ENCODE measurements at regions not wholly inside any gene's neighbourhood (a gene's known extent, or its start where the extent isn't known, plus 50 kb on each side); places are given as distances from the start of the nearest gene placed in this dataset.
"Not testable (repeated sequence)": the region's sequence is repeated elsewhere in the genome, so short reads cannot be mapped to it uniquely, and the experiment has no call there.

DNA sequence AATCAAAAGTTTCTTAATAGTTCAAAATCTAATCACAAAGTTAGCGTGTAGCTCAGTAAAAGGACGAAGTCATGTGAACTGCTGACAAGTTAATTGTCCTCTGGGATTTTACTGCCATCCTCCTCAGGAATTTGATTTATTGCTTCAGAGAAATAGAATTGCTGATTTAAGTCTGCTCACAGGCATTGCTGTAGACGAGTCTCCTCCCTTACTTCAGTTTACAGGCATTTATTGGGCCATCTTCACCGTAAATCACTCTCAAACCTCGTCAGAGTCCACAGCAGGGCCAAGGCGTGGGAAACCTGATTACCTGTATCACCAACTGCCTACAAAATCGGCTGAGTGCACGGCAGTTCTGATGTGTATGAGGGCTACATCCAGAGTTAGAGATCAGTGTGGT, 119.1 kb upstream of the PDE10A start:
- no peak for DNase-seq (ENCODE audit: low read depth)
- H3K4me3 ChIP-seq (ENCODE audit: low read depth, low read length), result no peak overlapping the region

DNA sequence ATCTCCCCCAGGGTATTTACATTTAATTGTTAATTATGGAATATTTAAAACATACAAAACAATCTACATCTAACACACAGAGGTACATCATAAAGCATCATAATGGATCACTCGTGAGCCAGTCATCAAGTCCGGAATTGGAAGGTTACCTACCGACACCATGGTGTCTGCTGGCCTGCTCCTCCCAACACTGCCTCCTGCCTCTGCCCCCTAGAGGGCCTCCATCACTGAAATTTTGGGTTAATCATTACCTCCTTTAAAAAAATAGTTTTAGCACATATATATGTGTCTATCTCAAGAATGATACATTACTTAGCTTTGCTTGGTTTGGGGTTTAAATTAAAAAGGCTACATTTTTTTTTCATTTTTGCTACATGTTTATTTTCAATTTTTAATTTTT, 114.6 kb upstream of the PDE10A start:
- DNase-seq (ENCODE audit: low read depth), result no peak
- no peak overlapping the region for H3K4me3 ChIP-seq (ENCODE audit: low read depth, low read length)

DNA sequence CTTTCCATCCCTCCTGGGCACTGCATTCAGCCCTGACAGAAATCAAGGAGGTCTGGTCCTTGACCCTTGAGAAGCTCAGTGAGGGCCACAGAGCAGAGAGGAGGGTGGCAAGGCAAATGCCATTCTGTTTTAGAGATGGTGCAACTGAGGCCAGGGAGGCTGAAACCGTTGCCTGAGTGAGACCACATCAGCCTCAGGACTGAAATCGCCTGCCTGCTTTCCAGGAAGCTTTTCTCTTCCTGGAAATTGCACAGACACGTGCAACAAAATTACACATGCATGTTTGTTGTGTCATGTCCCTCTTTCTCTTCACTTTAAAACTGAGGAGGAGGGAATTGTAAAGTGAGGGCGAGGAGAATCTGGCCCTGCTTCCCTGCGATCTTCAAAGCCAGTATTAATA, 113.7 kb upstream of the PDE10A start:
- no peak overlapping the region for H3K4me3 ChIP-seq (ENCODE audit: low read depth, low read length)
- DNase-seq (ENCODE audit: low read depth), result no peak

DNA sequence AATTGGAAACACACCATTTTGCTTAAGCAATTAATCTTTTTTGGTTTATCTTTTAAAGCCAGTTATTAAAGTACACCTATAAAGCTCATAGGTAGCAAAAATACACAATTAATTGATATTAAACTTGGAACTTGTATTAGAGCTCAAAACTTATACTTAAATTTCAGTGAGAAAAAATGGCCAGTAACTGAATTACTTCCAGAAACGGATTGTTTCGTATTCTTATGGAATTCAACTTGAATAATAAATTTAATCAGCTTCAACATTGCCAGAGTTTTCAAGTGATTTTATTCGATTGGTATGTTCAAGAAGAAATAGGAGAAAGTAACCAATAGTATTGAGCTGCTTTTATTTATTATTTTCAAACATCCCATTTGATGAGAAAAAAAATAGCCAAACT, 112.7 kb upstream of the PDE10A start:
- no peak overlapping the region for H3K4me3 ChIP-seq (ENCODE audit: low read depth, low read length)
- DNase-seq (ENCODE audit: low read depth), result no peak

DNA sequence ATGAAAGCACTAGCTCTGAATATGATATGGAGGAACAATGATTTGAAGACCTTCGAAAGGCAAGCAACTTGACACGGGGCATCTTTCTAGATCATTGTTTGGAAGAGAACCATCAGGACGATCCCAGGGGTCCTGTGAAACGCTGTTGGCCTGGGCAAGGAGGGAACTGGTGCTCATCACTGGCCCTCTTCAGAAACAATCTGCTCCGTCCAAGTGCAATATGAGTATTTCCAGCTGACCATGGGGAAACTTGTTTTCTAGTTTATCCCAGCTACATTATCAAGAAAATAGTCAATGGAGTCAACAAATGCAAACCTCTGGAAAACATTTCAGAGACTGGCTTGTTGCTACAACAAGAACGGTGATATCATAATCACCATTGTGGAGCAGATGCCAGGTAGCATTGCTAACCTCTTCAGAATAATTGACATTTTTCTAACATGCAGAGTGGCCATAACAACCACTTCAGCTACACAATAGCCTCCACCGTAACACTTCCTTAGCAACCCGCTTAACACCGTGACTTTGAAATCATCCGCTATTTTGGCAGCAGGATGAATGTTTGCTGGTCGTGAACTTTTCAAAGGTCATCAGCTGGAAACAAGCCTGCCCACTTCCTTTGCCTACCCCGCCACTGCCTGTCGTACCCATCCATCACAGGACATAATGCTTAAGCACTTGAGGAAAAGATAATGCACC, 112.0 kb upstream of the PDE10A start:
- DNase-seq (ENCODE audit: low read depth), result no peak
- H3K4me3 ChIP-seq (ENCODE audit: low read depth, low read length), result no peak overlapping the region

DNA sequence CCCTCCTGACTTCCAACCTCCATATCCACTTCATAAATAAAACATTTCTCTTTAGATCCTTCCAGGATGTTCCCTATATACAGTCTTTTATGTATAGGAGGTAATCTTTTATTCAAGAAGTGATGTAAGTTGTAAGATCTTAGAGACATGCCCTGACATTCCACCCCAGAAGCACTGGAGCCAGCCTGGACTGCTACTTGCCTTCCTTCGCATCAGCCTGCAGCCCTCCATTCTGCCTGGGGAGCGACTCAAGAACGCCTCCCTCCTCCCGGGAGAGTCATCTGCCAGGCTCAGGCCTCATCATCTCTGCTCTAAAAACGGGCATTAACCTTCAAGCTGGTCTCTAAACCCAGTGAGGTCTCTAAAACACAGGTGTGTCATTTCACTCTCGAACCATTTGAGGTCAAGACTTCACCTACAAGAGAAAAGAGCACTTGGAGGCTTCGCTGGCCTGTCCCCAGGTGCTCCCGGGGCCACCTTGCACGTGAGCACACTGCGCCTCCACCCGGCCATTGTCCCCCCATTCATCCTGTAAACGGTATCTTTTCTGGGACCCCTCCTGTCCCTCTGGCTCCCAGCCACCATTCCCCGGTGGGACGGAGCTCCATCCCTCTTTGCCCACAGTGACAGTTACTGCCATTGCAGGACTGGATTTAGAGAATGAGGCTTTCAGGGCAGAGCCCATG, 107.5 kb upstream of the PDE10A start:
- H3K4me3 ChIP-seq (ENCODE audit: low read depth, low read length), result no peak overlapping the region
- DNase-seq (ENCODE audit: low read depth), result no peak

DNA sequence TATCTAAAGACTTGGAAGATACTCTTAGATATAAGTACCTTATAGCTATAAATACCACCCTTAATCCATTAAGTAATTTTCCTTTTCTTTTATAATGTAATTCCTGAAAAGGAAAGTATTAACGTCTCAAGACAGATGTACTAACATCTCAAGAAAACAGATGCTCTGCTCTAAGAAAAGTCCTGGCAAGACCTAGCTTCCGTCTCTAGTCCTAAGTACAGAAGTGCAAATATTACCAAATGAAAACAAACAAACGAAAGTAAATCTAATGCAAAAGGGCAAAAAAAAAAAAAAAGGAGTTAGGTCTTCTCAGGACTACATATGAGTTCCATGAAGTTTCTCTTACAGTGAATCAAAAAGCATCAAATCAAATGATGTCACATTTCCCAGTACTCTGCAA, 106.8 kb upstream of the PDE10A start:
- DNase-seq (ENCODE audit: low read depth), result no peak
- H3K4me3 ChIP-seq (ENCODE audit: low read depth, low read length), result no peak overlapping the region

DNA sequence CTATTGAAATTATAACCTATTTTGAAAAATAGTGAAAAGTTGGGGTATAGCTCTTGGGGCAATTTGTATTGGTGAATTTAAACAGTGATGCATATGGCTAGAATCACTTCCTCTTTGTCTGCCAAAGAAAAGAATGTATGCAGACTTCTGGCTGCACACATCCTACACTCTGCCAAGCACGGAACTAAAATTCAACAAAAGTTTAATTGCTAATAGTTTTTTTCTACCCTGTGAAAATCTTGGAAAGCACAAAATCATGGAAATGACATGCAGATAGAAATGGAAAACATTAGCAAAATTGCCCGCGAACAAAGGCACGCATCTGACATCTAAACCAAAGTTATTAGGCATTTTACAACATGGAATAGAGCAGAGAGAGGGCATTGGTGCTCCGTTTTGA, 106.4 kb upstream of the PDE10A start:
- H3K4me3 ChIP-seq (ENCODE audit: low read depth, low read length), result no peak overlapping the region

DNA sequence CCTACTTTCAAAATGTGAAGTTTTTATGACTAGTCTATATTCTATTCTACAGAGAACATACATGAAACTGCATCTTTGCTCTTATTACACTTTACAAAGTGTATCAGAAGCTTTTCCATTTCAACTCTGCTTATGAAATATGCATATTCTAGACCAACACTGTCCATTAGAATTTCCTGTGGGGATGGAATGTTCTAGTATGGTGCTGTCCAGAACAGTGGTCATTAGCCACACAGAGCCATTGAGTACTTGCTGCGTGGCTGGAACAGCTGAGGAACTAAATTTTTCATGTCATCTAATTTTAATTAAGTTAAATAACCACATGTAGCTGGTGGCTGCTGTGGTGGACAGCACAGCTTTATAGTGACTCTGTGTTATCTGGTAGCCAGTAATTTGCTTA, 105.9 kb upstream of the PDE10A start:
- H3K4me3 ChIP-seq (ENCODE audit: low read depth, low read length), result no peak overlapping the region
- no peak for DNase-seq (ENCODE audit: low read depth)

More for the DNA sequence above, 106.4 kb upstream of the PDE10A start:
- no peak for DNase-seq (ENCODE audit: low read depth)

DNA sequence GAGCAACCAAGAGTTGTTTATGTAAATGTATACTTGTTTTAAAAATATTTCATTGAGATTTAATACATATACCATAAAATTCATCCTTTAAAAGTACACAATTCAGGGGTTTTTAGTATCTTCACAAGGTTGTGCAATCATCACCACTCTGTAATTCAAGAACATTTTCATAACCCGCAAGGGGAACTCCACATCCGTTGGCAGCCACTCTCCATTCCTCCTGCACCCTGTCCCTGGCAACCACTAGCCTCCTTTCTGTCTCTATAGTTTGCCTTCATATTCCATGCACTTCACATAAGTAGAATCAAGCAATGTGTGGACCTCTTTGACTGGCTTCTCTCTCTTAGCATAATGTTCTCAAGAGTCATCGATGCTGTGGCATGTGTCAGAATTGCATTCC, 104.2 kb upstream of the PDE10A start:
- H3K4me3 ChIP-seq (ENCODE audit: low read depth, low read length), result no peak overlapping the region
- no peak for DNase-seq (ENCODE audit: low read depth)

DNA sequence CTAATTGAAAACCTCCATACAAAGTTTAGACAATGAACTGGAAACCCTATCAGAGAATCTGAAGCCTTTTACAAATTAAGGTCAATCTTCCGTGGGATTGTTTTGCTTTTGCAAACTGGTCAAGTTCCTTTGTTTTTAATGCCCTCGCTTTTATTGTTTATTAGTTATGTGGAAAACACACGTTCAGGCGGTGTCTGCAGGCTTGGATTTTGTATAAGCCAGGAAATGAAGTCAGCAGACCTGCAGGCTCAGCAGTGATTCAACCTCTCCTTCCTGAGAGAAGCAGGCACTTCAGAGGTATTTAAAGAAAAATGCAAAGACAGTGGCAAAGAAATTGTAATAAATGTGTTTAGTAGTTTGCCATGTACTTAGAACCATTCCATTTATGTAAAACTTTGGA, 103.4 kb upstream of the PDE10A start:
- H3K4me3 ChIP-seq (ENCODE audit: low read depth, low read length), result no peak overlapping the region
- no peak for DNase-seq (ENCODE audit: low read depth)

DNA sequence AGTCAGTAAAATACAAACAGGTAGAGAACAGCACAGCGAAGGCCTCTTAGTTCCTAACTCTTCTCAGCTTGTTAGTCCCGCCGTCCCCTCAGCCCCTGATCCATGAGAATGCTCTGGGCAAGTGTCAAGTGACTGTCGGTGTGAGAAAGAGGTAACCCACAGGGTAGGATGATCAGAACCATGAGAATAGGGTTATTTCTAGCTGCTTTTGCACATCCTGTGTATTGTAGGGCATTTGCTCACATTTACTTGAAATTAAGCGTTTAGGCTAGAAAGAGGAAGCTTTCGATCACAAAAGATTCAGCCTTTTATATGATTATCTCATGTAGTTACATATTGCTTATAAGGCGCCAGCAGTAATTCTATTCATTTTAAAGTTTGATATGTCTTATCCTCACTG, 103.0 kb upstream of the PDE10A start:
- no peak for DNase-seq (ENCODE audit: low read depth)
- no peak overlapping the region for H3K4me3 ChIP-seq (ENCODE audit: low read depth, low read length)

DNA sequence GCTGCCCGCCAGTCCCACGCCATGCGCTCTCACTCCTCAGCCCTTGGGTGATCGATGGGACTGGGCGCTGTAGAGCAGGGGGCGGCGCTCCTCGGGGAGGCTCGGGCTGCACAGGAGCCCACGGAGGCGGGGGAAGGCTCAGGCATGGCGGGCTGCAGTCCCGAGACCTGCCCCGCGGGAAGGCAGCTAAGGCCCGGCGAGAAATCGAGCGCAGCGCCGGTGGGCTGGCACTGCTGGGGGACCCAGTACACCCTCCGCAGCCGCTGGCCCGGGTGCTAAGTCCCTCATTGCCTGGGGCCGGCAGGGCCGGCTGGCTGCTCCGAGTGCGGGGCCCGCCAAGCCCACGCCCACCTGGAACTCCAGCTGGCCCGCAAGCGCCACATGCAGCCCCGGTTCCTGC, 102.2 kb upstream of the PDE10A start:
- not testable (repeated sequence) for H3K4me3 ChIP-seq (ENCODE audit: low read depth, low read length); DNase-seq (ENCODE audit: low read depth)

DNA sequence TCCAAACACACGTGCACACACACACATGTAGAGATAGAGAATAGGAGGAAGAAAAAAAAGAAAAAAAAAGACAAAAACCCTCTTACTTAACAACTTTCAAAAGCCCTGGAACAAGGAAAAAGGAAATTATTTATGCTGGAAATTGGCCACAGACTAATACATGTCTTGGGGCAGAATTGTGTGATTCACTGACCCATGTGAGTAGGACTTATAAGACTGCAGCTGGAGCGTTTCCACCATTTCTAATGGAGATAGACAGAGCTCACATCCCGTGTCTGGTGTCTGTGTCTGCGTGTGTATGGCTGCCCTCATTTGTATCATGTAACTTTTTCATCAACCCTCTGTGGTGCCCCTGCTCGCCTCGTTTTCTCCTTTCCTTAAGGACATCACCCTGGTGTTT, 99.8 kb upstream of the PDE10A start:
- H3K4me3 ChIP-seq (ENCODE audit: low read depth, low read length), result no peak overlapping the region
- DNase-seq (ENCODE audit: low read depth), result no peak

DNA sequence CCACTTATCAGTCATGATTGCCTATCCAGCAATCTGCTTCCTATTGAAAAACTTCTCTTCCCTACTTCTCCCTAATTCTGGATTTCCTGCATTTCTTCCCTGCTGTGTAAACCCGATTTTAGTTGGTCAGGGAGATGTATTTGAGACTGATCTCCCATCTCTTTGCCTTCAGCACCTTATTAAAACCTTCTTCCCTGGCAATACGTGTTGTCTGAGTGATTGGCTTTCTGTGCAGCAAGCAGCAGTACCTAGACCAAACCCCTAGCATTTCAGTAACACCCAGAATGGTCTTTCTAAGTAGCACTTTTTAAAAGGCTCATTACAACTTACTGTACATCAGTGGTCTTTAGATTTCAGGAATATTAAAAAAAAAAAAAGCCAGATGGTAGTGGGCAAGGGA, 99.1 kb upstream of the PDE10A start:
- H3K4me3 ChIP-seq (ENCODE audit: low read depth, low read length), result no peak overlapping the region
- DNase-seq (ENCODE audit: low read depth), result no peak

DNA sequence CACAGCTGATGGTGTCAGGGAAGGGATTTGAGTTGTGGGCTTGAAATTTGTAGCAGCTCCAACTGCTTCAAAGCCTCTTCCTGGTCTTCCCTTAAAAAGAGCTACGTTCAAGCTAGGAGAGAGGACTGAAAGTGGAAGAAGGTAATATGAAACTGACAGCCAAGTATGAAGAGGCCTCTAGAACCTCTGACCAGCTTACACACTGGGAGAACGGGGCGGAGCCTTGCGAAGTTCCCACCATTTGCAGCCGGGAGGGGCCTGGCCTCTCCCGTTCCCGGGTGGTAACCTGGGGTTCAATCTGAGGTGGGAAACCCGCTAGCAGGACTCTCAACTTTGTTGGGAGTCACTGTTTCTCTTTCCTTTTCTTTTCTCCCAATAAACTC, 97.8 kb upstream of the PDE10A start:
- no peak overlapping the region for H3K4me3 ChIP-seq (ENCODE audit: low read depth, low read length)
- DNase-seq (ENCODE audit: low read depth), result no peak

DNA sequence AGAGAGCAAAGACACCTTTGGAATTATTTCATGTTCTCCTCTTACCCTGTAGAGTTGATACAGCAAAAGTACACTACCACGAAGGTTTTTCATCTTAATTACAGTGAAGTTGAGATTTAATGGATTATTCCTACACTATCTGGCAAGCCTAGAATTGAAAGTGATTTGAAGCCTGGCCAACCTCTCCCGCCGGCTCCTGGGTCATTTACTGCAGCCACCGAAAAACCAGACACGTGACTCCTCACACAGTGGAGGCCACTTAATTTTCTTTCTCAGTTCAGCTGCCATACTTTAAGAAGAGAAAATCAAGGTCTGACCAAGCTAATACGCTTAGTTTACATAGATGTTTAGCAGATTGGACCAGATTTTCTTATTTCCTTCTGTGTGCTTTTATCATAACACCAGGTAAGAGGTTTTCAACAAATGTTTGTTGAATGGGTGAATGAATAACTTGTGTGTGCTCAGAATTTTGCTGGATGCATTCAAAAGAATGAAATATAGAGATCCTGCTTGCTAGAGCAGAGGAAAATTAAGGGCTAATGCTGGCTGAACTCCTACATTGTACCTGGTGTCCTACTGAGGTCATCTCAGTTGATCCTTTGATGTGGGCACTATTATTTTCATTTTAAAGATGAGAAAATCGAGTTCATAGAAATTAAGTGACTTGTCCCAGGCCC, 97.2 kb upstream of the PDE10A start:
- DNase-seq (ENCODE audit: low read depth), result no peak
- no peak overlapping the region for H3K4me3 ChIP-seq (ENCODE audit: low read depth, low read length)

DNA sequence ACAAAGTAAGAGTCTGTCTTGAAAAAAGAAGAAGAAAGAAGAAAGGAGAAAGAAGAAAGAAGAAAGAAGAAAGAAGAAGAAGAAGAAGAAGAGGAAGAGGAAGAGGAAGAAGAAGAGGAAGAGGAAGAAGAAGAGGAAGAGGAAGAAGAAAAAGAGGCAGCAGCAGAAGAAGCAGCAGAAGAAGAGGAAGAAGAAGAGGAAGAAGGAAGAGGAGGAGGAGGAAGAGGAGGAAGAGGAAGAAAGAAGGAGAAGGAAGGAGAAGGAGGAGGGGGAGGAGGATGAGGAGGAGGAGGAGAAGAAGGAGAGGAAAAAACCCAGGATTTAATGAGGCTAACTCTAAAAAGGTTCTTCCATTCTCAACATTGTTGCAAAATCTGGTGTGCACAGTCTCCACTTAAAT, 95.4 kb upstream of the PDE10A start:
- DNase-seq (ENCODE audit: low read depth), result no peak
- H3K4me3 ChIP-seq (ENCODE audit: low read depth, low read length), result no peak overlapping the region

DNA sequence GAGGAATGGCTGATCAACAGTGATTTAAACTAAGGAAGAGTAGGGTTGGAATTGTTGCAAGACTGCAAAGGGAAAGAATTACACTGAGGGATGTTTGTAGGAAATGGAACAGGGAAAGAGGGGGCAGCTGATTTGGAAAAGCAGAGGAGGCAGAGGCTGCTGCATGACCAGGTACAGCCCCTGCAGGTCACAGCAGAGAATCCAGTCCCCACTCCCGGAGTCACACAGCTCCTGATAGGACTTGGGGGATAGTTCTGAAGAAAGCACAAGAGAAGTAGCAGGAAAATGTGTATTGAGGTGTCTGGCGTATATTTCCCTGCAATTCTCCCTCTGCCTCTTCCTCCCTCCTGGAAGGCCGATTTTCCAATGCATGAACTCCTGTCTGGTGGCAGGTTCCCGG, 92.5 kb upstream of the PDE10A start:
- no peak overlapping the region for H3K4me3 ChIP-seq (ENCODE audit: low read depth, low read length)
- DNase-seq (ENCODE audit: low read depth), result no peak

DNA sequence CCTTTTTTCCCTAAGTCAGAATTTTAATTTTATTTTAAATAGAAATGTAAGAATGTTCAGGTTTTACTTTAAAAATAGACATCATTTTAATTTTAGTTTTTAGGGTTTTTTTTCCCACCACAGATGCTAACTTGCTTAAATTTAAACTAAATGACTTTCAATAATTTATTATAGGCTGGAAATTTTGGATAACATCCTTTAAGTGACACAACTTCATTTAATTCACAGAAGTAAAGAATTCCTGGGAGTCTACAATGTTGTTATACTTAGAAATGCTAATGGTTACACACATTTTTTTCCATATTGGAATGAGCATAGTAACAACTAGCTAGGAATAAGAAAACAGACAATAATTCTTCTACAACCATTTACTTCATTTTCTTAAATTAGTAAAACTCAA, 90.5 kb upstream of the PDE10A start:
- H3K4me3 ChIP-seq (ENCODE audit: low read depth, low read length), result no peak overlapping the region
- no peak for DNase-seq (ENCODE audit: low read depth)

DNA sequence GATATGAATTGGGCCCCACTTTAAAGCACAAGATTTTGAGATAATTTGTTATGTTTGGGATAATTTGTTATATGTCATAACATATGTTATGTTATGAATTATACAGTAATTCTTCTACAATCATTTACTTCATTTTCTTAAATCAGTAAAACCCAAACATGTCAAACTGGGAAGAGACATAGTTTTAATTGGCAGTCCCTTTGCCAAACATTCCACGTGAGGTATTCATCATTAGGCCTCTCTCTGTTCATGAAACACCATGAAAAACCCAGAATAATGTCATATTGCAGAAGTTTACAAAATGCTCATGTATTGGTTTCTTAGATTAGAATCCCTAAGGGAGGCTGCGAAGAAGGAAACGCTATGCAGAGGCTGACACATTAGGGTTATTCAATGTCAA, 89.4 kb upstream of the PDE10A start:
- DNase-seq (ENCODE audit: low read depth), result no peak
- no peak overlapping the region for H3K4me3 ChIP-seq (ENCODE audit: low read depth, low read length)

All from skeletal muscle cell (primary cell).